WERI-Rb-1 (cell line): ENCODE measurements at regions not wholly inside any gene's neighbourhood (a gene's known extent, or its start where the extent isn't known, plus 50 kb on each side); places are given as distances from the start of the nearest gene placed in this dataset.

Experiments
- DNase-seq: peaks from one replicate; pipeline ENCODE4 v3.0.0-alpha.2; 2020
- H3K27ac ChIP-seq: fragments of 250-450 bp; sonication (Bioruptor Pico); 2 replicates; pipeline ENCODE4 v1.5.1; 2020; ENCODE audit warnings: mild to moderate bottlenecking, moderate library complexity
- H3K27me3 ChIP-seq: fragments of 250-450 bp; sonication (Bioruptor Pico); 2 replicates; pipeline ENCODE4 v1.5.1; 2021; ENCODE audit warnings: mild to moderate bottlenecking, low read depth, moderate library complexity; ENCODE audit not compliant: insufficient read depth, severe bottlenecking
- H3K36me3 ChIP-seq: fragments of 250-450 bp; sonication (Bioruptor Pico); 2 replicates; pipeline ENCODE4 v1.5.1; 2020; ENCODE audit warnings: mild to moderate bottlenecking, moderate library complexity
- H3K4me3 ChIP-seq: 2 replicates; pipeline ENCODE4 v1.5.1; 2011; ENCODE audit warnings: low read depth, mild to moderate bottlenecking, control low read depth, low read length
- H3K9me3 ChIP-seq: fragments of 250-450 bp; sonication (Bioruptor Pico); 2 replicates; pipeline ENCODE4 v1.5.1; 2021; ENCODE audit warnings: mild to moderate bottlenecking, moderate library complexity; ENCODE audit not compliant: severe bottlenecking
- CTCF ChIP-seq: IDR thresholded peaks from 2 replicates; pipeline ENCODE4 v1.5.1; 2011; ENCODE audit warnings: low read depth, mild to moderate bottlenecking, control low read depth, inconsistent platforms, low read length

DNA sequence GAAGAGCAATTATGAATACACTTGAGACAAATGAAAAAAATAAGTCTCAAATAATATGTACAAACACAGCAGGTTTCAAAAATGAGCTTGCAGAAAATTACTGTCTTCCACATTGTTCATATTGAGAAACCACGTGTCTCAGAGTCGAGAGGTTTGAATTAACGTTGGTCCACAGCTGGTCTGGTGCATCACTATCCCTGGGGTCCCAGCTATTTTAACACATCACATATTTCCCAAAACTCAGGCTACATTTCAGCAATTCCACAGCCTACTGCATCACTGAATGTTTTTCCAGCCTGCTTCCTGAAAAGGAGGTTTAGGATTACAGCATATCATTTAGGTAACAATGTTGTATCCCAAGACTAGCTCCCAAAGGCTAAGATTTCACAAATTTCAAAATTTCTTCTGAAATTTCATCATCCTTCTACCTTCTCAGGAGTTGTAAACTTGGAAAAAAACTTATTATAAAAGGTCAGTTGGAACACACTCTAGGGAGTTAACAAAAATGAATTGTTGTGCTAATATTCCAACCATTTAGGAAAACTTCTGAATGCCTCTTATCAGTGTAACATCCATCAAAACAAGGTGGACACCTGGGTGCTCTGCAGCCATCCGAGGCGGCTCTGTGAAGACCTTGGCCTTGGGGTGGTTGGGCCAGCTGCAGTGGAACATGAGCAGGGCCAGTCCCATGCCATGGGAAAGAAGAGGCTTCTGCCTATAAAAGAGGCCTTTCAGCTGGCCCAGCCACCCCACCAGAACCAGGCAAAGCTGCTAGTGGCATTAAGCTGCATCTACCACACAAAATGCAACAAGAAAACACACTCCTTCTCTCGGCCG is 198.1 kb upstream of the RBBP8 start:
- H3K27me3 ChIP-seq, result no peaks in the 10 kb centered on the region
- DNase-seq, result no peak
- H3K4me3 ChIP-seq, result no peak overlapping the region
- TF ChIP-seq CTCF, result no peak
- H3K36me3 ChIP-seq, result no peaks in the 10 kb centered on the region
- H3K9me3 ChIP-seq, result no peaks in the 10 kb centered on the region
- no peak overlapping the region for H3K27ac ChIP-seq

- Histone ChIP-seq H3K4me3 (no peak overlapping the region), H3K36me3 (no peaks in the 10 kb centered on the region), H3K27ac (no peak overlapping the region), H3K9me3 (no peaks in the 10 kb centered on the region), H3K27me3 (no peaks in the 10 kb centered on the region)
- no peak for TF ChIP-seq CTCF
- no peak for DNase-seq
These were observed 196.1 kb upstream of the RBBP8 start for GRCh38 chr18:22737054-22737453.

GRCh38 chr18:22739061-22739642 is 194.0 kb upstream of the RBBP8 start:
- no peak for DNase-seq
- Histone ChIP-seq H3K27me3 (no peaks in the 10 kb centered on the region), H3K27ac (no peak overlapping the region), H3K36me3 (no peaks in the 10 kb centered on the region), H3K9me3 (no peaks in the 10 kb centered on the region), H3K4me3 (no peak overlapping the region)
- TF ChIP-seq CTCF, result no peak

DNA sequence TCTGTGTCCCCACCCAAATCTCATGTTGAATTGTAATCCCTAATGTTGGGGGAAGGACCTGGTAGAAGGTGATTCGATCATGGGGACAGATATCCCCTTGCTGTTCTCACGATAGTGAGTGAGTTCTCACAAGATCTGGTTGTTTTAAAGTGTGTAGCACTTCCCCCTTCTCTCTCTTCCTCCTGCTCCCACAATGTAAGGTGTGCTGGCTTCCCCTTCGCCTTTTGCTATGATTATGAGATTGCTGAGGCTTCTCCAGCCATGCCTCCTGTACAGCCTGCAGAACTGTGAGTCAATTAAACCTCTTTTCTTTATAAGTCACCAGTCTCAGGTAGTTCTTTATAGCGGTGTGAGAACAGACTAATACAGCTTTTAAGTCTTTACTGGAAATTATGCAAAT is 193.3 kb upstream of the RBBP8 start:
- Histone ChIP-seq H3K36me3 (no peaks in the 10 kb centered on the region), H3K4me3 (no peak overlapping the region), H3K27me3 (no peaks in the 10 kb centered on the region), H3K9me3 (no peaks in the 10 kb centered on the region), H3K27ac (no peak overlapping the region)
- no peak for DNase-seq
- no peak for TF ChIP-seq CTCF

DNA sequence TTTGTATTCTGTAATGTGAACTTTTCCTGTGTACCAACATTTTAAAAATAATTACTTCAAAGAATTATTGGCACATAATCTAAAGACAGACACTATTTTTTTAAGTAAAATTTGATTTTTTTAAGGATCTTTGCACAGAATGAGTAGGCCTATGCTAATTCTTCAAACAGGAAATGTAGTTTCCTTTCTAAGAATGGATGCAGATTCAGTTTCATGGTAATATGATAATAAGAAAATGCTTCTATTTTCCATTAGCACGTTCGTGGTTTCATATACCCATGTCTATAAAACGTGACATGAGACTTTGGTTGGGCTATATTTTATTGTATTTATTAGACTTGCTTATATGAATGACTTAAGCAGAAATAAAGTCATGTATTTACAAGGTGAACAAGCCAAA is 191.8 kb upstream of the RBBP8 start:
- no peaks in the 10 kb centered on the region for H3K27me3 ChIP-seq
- no peak overlapping the region for H3K4me3 ChIP-seq
- no peaks in the 10 kb centered on the region for H3K9me3 ChIP-seq
- no peak overlapping the region for H3K27ac ChIP-seq
- DNase-seq, result no peak
- no peak for TF ChIP-seq CTCF
- no peaks in the 10 kb centered on the region for H3K36me3 ChIP-seq
